ENCODE measurements at regions not wholly inside any gene's neighbourhood (a gene's known extent, or its start where the extent isn't known, plus 50 kb on each side); places are given as distances from the start of the nearest gene placed in this dataset.

DNA sequence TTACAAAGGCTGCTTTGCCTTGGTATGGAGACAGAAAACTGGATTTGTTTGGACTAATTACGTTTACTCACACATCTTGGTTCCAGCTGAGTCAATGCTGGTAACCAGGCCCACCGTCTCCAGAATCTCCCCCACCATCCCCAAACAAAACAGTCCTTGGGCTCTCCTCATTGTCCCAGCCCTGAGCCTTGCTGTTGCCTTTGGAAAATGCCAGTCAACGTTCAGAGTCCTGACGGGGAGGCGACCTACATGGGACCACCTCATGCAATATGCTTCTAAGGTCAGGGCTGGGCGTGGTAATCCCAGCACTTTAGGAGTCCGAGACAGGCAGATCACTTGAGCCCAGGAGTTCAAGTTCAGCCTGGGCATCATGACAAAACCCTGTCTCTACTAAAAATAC, 85.2 kb upstream of the IQSEC1 start:
- H2BK20ac ChIP-seq (ENCODE audit: low read depth, low read length): no peak overlapping the region
- H3K56ac ChIP-seq (ENCODE audit: extremely low read depth, insufficient read depth, low read length): no peak overlapping the region
- H3K4me1 ChIP-seq (ENCODE audit: control insufficient read depth, insufficient read depth, low read length): no peaks in the 10 kb centered on the region
- H2AK9ac ChIP-seq (replicated peaks; ENCODE audit: low read depth, low read length, poor library complexity): no peak overlapping the region
- no peak overlapping the region for H3K23ac ChIP-seq (ENCODE audit: low read depth, low read length)
- no peak overlapping the region for H3K14ac ChIP-seq (replicated peaks; ENCODE audit: low read depth, low read length)
- no peak overlapping the region for H3K27ac ChIP-seq (ENCODE audit: insufficient read depth, low read length)
- no peak overlapping the region for H2AFZ ChIP-seq (replicated peaks; ENCODE audit: low read length, poor library complexity)
- DNase-seq: no peak
- intact Hi-C loops (cut with micrococcal nuclease): no loop called here
- no TSS peak for BruUV-seq (replicated peaks)
- H2BK15ac ChIP-seq (ENCODE audit: low read depth, low read length): no peak overlapping the region
- no peak overlapping the region for H4K8ac ChIP-seq (ENCODE audit: low read depth in 2 of 2, low read length in 2 of 2)
- no peaks in the 10 kb centered on the region for H3K36me3 ChIP-seq (ENCODE audit: control insufficient read depth, insufficient read depth, low read length)
- H2BK5ac ChIP-seq (ENCODE audit: low read depth, low read length, poor library complexity, severe bottlenecking): no peak overlapping the region
- H4K91ac ChIP-seq (ENCODE audit: insufficient read depth, low read depth, low read length): no peak overlapping the region
- TF ChIP-seq MXI1 (IDR thresholded peaks at IDR 0.05; ENCODE audit: borderline replicate concordance, low read depth, low read length) (no peak), CEBPB (IDR thresholded peaks at IDR 0.05; ENCODE audit: low read depth, low read length) (no peak), BHLHE40 (IDR thresholded peaks at IDR 0.05; ENCODE audit: low read depth, low read length) (no peak), SMC3 (IDR thresholded peaks at IDR 0.05; ENCODE audit: low read depth, low read length) (no peak), NFE2L2 (IDR thresholded peaks at IDR 0.05; ENCODE audit: low read depth, low read length) (no peak), MAZ (IDR thresholded peaks at IDR 0.05; ENCODE audit: borderline replicate concordance, low read depth, low read length) (no peak), POLR2A (IDR thresholded peaks at IDR 0.05; ENCODE audit: low read depth, low read length) (no peak), FOS (IDR thresholded peaks at IDR 0.05; ENCODE audit: low read depth, low read length) (no peak), RAD21 (IDR thresholded peaks at IDR 0.05; ENCODE audit: low read length) (no peak), CHD1 (IDR thresholded peaks at IDR 0.05; ENCODE audit: low read depth, low read length) (no peak), RCOR1 (IDR thresholded peaks at IDR 0.05; ENCODE audit: insufficient replicate concordance, low read length) (no peak), RFX5 (IDR thresholded peaks at IDR 0.05; ENCODE audit: low read depth, low read length) (no peak), MAFK (IDR thresholded peaks at IDR 0.05; ENCODE audit: low read depth, low read length) (no peak)
- TF ChIP-seq, protein P1, sequence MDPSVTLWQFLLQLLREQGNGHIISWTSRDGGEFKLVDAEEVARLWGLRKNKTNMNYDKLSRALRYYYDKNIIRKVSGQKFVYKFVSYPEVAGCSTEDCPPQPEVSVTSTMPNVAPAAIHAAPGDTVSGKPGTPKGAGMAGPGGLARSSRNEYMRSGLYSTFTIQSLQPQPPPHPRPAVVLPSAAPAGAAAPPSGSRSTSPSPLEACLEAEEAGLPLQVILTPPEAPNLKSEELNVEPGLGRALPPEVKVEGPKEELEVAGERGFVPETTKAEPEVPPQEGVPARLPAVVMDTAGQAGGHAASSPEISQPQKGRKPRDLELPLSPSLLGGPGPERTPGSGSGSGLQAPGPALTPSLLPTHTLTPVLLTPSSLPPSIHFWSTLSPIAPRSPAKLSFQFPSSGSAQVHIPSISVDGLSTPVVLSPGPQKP (IDR thresholded peaks at IDR 0.05; ENCODE audit: borderline replicate concordance, low read depth, low read length): no peak
- TF ChIP-seq, protein P2, sequence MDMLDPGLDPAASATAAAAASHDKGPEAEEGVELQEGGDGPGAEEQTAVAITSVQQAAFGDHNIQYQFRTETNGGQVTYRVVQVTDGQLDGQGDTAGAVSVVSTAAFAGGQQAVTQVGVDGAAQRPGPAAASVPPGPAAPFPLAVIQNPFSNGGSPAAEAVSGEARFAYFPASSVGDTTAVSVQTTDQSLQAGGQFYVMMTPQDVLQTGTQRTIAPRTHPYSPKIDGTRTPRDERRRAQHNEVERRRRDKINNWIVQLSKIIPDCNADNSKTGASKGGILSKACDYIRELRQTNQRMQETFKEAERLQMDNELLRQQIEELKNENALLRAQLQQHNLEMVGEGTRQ (IDR thresholded peaks at IDR 0.05; ENCODE audit: low read depth, low read length): no peak
- TF ChIP-seq, protein P3, sequence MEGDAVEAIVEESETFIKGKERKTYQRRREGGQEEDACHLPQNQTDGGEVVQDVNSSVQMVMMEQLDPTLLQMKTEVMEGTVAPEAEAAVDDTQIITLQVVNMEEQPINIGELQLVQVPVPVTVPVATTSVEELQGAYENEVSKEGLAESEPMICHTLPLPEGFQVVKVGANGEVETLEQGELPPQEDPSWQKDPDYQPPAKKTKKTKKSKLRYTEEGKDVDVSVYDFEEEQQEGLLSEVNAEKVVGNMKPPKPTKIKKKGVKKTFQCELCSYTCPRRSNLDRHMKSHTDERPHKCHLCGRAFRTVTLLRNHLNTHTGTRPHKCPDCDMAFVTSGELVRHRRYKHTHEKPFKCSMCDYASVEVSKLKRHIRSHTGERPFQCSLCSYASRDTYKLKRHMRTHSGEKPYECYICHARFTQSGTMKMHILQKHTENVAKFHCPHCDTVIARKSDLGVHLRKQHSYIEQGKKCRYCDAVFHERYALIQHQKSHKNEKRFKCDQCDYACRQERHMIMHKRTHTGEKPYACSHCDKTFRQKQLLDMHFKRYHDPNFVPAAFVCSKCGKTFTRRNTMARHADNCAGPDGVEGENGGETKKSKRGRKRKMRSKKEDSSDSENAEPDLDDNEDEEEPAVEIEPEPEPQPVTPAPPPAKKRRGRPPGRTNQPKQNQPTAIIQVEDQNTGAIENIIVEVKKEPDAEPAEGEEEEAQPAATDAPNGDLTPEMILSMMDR (conservative IDR thresholded peaks at IDR 0.05; ENCODE audit: low read depth, low read length): no peak
- no peak overlapping the region for H3K4me3 ChIP-seq (ENCODE audit: insufficient read depth, low read depth, low read length)
- H3K18ac ChIP-seq (ENCODE audit: low read depth, low read length): no peak overlapping the region
- H4K20me1 ChIP-seq (ENCODE audit: insufficient read depth, low read length): no peaks in the 10 kb centered on the region
- H3K4me2 ChIP-seq (ENCODE audit: low read depth, low read length): no peak overlapping the region
- ATAC-seq (ENCODE audit: low read depth): no peak
- no peak overlapping the region for H3K4ac ChIP-seq (ENCODE audit: low read depth, low read length)
- POLR2A ChIA-PET (ENCODE audit: unreplicated experiment): no interaction called here
- H2BK120ac ChIP-seq (ENCODE audit: low read depth, low read length): no peak overlapping the region
- no peak overlapping the region for H3K9ac ChIP-seq (ENCODE audit: low read depth, low read length)
- no peaks in the 10 kb centered on the region; the same call in 1 of the 2 replicates for H3K9me3 ChIP-seq (ENCODE audit: control insufficient read depth, insufficient read depth, low read length)
- 43% methylated on average over 4 of the region's 7 CpGs; no CpG with 5 or more reads in 1 of the 2 experiments for WGBS, 2 experiments (ENCODE audit: extremely low coverage in 2 of 2, insufficient read length in 1 of 2)
- CTCF ChIA-PET: no interaction called here
- no peaks in the 10 kb centered on the region for H3K9me1 ChIP-seq (ENCODE audit: insufficient read depth, low read length)
- dilution Hi-C loops (cut with HindIII; ENCODE audit: low sequenced_read_pairs, unreplicated experiment): no loop called here
- no peak overlapping the region for H2AK5ac ChIP-seq (ENCODE audit: low read depth, low read length)
- no peak overlapping the region for H4K5ac ChIP-seq (ENCODE audit: low read depth, low read length)
- in situ Hi-C loops (cut with MboI; ENCODE audit: low sequenced_read_pairs): no loop called here
- no peaks in the 10 kb centered on the region for H3K79me1 ChIP-seq (ENCODE audit: low read depth in 1 of 2, low read length in 2 of 2)
- H3K27me3 ChIP-seq (ENCODE audit: control insufficient read depth, insufficient read depth, low read length): peaks cover 2% of the 10 kb centered on the region; the same call in 1 of the 2 replicates
